HG03103 (cell line): ENCODE measurements at regions not wholly inside any gene's neighbourhood (a gene's known extent, or its start where the extent isn't known, plus 50 kb on each side); places are given as distances from the start of the nearest gene placed in this dataset.
A peak's percentile ranks its signal among the peaks of the same experiment; 100 is the strongest.

Experiments used
- ATAC-seq: cut with Tn5 transposase; IDR thresholded peaks from one replicate; pipeline ENCODE4 v1.9.1; 2021; ENCODE audit warnings: low read depth; ENCODE audit not compliant: unreplicated experiment

GRCh38 chr2:30310371-30310770 lies 79.0 kb downstream of the LBH start:
- ATAC-seq: no peak

- ATAC-seq: no peak
Observed at GRCh38 chr2:30310955-30311354, 79.6 kb downstream of the LBH start.

GRCh38 chr2:30311711-30312110 lies 80.4 kb downstream of the LBH start:
- ATAC-seq: no peak

DNA sequence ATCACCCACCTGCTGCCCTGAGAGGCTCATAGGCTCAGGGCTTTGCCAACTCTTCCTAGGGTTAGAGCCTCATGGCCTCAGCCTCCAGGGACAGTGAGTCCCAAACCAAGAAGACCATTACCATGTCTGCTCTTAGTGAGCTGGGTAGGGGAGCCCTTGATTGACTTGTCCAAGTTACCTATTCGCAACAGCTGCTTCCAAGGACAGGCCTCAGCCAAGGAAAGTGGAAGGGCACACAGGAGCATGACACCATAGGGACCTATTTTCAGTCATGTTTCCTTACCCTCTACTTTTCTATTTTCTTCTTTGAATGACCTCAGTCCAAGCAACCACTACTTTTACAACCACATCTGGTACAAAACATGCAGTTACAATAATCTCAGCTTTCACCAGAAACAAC lies 81.6 kb downstream of the LBH start:
- no peak for ATAC-seq

DNA sequence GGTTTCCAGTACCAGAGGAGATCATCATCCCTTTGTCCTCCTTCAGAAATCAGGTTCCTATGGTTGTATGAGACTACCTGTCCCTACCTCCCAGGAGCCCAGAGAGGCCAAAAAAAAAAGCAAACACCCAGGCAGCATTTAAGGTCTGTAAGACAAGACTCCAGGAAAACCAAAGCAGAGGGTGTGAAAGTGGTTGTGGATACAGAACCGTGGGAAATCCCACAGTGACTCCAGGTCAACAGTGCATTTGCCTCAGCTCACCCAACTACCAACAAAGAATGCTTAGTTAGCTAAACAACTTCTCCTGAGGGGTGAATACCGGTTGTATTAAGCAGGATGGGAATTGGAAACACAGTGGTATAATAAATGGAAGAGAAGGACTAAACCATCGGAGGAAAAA lies 83.6 kb downstream of the LBH start:
- ATAC-seq: no peak

- no peak for ATAC-seq
Observed at GRCh38 chr2:30315391-30316063, 84.2 kb downstream of the LBH start.

- ATAC-seq: no peak
Observed at GRCh38 chr2:30316408-30316807, 85.1 kb downstream of the LBH start.

- no peak for ATAC-seq
Observed at GRCh38 chr2:30318987-30319782, 87.9 kb downstream of the LBH start.

DNA sequence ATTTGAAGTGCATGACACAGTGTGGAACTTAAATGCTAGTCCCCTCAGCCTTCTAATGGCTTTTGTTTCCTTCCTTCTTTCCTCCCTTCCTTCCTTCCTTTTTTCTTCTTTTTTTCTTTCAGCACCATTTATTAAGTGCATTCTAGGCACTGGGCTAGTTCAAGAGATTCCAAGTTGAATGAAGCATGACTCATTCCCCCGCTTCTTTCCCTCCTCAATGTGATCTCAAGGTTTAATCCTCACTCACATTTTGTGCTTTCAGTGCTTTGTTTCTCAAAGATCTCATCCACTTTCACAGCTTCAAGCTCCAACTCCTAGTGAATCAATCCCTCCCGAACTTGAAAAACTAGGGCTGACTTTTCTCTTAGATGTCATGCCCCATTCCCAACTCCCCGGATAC lies 90.1 kb downstream of the LBH start:
- ATAC-seq: no peak

- ATAC-seq: no peak
Observed at GRCh38 chr2:30323499-30323898, 92.2 kb downstream of the LBH start.

- no peak for ATAC-seq
Observed at GRCh38 chr2:30324245-30324908, 93.0 kb downstream of the LBH start.

DNA sequence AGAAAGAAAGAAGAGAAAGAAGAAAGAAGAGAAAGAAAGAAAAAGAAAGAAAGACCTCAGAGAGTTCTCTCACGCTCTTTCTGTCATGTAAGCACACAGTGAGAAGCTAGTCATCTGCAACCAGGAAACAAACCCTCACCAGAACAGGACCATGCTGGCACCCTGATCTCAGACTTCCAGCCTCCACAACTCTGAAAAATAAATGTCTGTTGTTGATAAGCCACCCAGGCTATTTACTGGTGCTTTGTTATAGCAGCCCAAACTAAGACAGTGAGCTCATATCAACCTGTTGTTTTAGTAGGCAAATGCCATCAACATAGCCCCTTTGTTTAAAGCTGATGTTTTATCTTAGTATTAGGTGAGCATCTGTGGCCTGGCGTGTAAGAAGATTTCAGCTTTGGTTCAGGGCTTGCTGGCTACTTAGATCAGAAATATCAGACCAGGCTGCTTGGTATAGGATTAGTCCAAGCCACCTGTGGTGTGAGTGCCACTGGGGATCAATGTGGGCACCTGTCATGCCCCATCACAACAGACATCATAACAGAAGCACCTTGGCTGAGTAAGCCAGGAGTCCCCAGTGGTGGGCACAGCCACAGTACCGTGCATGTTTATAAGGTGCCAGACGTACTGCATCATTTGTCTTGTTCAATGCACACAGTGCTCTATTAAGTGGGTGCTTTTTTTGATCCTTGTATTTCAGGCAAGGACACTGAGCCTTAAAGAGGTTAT lies 94.4 kb downstream of the LBH start:
- no peak for ATAC-seq

GRCh38 chr2:30326497-30326896 lies 95.2 kb downstream of the LBH start:
- ATAC-seq: no peak

GRCh38 chr2:30331038-30331437 lies 99.7 kb downstream of the LBH start:
- no peak for ATAC-seq

DNA sequence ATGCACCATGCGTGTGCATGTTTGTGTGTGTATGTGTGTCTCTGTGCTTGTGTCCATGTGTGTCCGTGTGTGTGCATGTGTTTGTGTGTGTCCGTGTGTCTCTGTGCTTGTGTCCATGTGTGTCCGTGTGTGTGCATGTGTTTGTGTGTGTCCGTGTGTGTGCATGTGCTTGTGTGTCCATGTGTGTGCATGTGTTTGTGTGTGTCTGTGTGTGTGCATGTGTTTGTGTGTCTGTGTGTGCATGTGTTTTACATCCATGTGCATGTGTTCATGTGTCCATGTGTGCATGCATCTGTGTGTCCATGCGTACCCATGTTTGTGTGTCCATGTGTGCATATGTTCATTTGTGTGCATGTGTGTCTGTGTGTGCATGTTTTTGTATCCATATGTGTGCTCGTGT lies 100.5 kb downstream of the LBH start:
- ATAC-seq: no peak

DNA sequence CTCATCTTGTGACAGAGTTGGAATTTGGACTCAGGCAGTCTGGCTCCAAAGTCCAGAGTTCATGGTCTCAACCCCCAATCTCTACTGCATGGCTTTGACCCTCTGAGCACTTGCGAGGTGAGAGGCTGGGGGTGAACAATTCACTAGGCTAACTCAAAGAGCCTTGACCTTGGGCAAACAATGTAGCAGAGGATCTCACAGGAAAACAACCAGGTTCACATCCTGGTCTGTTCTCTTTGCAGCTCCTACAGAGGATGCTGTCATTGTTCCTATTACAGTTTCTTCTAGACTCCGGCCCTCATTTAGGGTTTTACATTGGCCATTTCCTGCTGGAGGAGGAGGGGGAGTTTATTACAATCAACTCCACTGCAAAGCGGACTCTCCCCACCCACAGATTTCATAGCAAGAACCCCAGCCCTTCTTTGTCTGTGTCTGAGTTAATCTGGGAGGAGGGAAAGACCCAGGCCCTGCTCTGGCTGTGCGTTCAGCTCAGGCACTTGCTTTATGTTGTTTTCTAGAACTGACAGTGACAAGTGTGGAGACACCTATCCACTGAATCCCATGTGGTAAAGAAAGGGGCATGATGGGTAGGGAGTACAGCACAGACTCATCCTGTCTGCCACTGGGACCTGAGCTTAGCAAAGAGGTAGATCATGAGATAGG lies 101.6 kb downstream of the LBH start:
- no peak for ATAC-seq

GRCh38 chr2:30334762-30335363 lies 103.5 kb downstream of the LBH start:
- ATAC-seq: no peak

DNA sequence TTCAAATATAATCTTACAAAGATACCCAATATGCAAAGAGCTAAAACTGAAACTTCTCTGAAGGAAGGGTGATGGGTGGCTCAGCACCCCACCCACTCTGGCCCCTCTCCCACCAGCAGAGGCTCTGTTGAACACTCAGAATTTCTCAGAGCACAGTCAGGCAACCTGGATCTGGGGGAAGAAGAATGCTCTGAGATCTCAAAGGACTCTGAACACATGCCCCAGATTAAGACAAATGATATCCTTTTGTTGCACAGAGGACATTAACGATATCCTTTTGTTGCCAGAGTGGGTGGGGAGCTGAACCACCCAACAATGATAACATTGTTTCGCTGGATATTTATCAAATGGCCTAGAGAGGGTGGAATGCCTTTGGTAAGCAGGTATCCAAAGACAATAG lies 104.8 kb downstream of the LBH start:
- ATAC-seq: no peak

GRCh38 chr2:30336978-30337841 lies 105.9 kb downstream of the LBH start:
- ATAC-seq: peak; percentile 75
